ENCODE measurements at regions not wholly inside any gene's neighbourhood (a gene's known extent, or its start where the extent isn't known, plus 50 kb on each side); places are given as distances from the start of the nearest gene placed in this dataset.

GRCh38 chr4:151997461-151997860, 236.7 kb upstream of the GATB start:
- no peak overlapping the region for H3K4me3 Mint-ChIP-seq
- no peak overlapping the region for H3K27ac Mint-ChIP-seq
- peaks cover 6% of the 10 kb centered on the region for H3K4me1 Mint-ChIP-seq
- intact Hi-C loops (cut with micrococcal nuclease): no loop called here
- Histone ChIP-seq H3K79me2 (ENCODE audit: insufficient read depth, low read length) (no peaks in the 10 kb centered on the region), H3K9ac (ENCODE audit: insufficient read depth, low read length, poor library complexity, severe bottlenecking) (no peak overlapping the region), H3K9me3 (replicated peaks in 1 of 2; ENCODE audit: control insufficient read depth in 1 of 2, insufficient read depth in 1 of 2, low read length in 2 of 2) (peaks cover 0 to 6% of the 10 kb centered on the region in 2 donors), H3K27me3 (ENCODE audit: control insufficient read depth in 2 of 2, insufficient read depth in 2 of 2, low read length in 2 of 2) (no peaks in the 10 kb centered on the region), H3K36me3 (replicated peaks in 1 of 2; ENCODE audit: control insufficient read depth in 1 of 2, insufficient read depth in 2 of 2, low read length in 2 of 2) (no peaks in the 10 kb centered on the region), H4K20me1 (ENCODE audit: insufficient read depth, low read length) (no peaks in the 10 kb centered on the region), H2AFZ (ENCODE audit: insufficient read depth, low read depth, low read length, poor library complexity, severe bottlenecking) (no peak overlapping the region), H3K4me2 (replicated peaks; ENCODE audit: extremely low read depth, low read length, poor library complexity, severe bottlenecking) (no peak overlapping the region), H3K4me3 (replicated peaks in 1 of 3; ENCODE audit: low read depth in 2 of 3, low read length in 3 of 3) (no peak overlapping the region), H3K27ac (ENCODE audit: low read depth in 1 of 2, low read length in 2 of 2) (no peak overlapping the region), H3K4me1 (ENCODE audit: control insufficient read depth in 1 of 2, insufficient read depth in 2 of 2, low read length in 2 of 2) (no peaks in the 10 kb centered on the region)
- TF ChIP-seq CTCF (IDR thresholded peaks at IDR 0.05): no peak
- H3K9me3 Mint-ChIP-seq: peaks cover 0 to 9% (median 3%) of the 10 kb centered on the region in 7 donors
- no peaks in the 10 kb centered on the region for H3K36me3 Mint-ChIP-seq
- 100% methylated on average over 1 of the region's 2 CpGs for WGBS (ENCODE audit: insufficient coverage)
- H3K27me3 Mint-ChIP-seq (ENCODE audit: low read depth in 3 of 3): peaks cover 0 to 2% (median 1%) of the 10 kb centered on the region in 3 donors
- DNase-seq: no peak

GRCh38 chr4:151994429-151994828, 233.6 kb upstream of the GATB start:
- no peaks in the 10 kb centered on the region for H3K36me3 ChIP-seq (replicated peaks in 1 of 2; ENCODE audit: control insufficient read depth in 1 of 2, insufficient read depth in 2 of 2, low read length in 2 of 2)
- intact Hi-C loops (cut with micrococcal nuclease): no loop called here
- 76% methylated on average over 2 of the region's 3 CpGs for WGBS (ENCODE audit: insufficient coverage)
- Mint-ChIP-seq H3K27me3 (ENCODE audit: low read depth in 3 of 3) (no peaks in the 10 kb centered on the region), H3K36me3 (no peaks in the 10 kb centered on the region), H3K4me1 (peaks cover 6% of the 10 kb centered on the region), H3K27ac (no peak overlapping the region), H3K9me3 (peaks cover 0 to 7% (median 3%) of the 10 kb centered on the region in 7 donors), H3K4me3 (no peak overlapping the region)
- H3K4me1 ChIP-seq (ENCODE audit: control insufficient read depth in 1 of 2, insufficient read depth in 2 of 2, low read length in 2 of 2): no peaks in the 10 kb centered on the region
- TF ChIP-seq CTCF (IDR thresholded peaks at IDR 0.05): no peak
- H3K9me3 ChIP-seq (replicated peaks in 1 of 2; ENCODE audit: control insufficient read depth in 1 of 2, insufficient read depth in 1 of 2, low read length in 2 of 2): peaks cover 0 to 6% of the 10 kb centered on the region in 2 donors
- DNase-seq: no peak
- H4K20me1 ChIP-seq (ENCODE audit: insufficient read depth, low read length): no peaks in the 10 kb centered on the region
- no peak overlapping the region for H2AFZ ChIP-seq (ENCODE audit: insufficient read depth, low read depth, low read length, poor library complexity, severe bottlenecking)
- no peaks in the 10 kb centered on the region for H3K27me3 ChIP-seq (ENCODE audit: control insufficient read depth in 2 of 2, insufficient read depth in 2 of 2, low read length in 2 of 2)
- H3K4me3 ChIP-seq (replicated peaks in 1 of 3; ENCODE audit: low read depth in 2 of 3, low read length in 3 of 3): no peak overlapping the region
- H3K4me2 ChIP-seq (replicated peaks; ENCODE audit: extremely low read depth, low read length, poor library complexity, severe bottlenecking): no peak overlapping the region
- H3K79me2 ChIP-seq (ENCODE audit: insufficient read depth, low read length): no peaks in the 10 kb centered on the region
- H3K27ac ChIP-seq (ENCODE audit: low read depth in 1 of 2, low read length in 2 of 2): no peak overlapping the region
- H3K9ac ChIP-seq (ENCODE audit: insufficient read depth, low read length, poor library complexity, severe bottlenecking): no peak overlapping the region

Data from CD14-positive monocyte (primary cell).